ENCODE measurements at regions not wholly inside any gene's neighbourhood (a gene's known extent, or its start where the extent isn't known, plus 50 kb on each side); places are given as distances from the start of the nearest gene placed in this dataset.

DNA sequence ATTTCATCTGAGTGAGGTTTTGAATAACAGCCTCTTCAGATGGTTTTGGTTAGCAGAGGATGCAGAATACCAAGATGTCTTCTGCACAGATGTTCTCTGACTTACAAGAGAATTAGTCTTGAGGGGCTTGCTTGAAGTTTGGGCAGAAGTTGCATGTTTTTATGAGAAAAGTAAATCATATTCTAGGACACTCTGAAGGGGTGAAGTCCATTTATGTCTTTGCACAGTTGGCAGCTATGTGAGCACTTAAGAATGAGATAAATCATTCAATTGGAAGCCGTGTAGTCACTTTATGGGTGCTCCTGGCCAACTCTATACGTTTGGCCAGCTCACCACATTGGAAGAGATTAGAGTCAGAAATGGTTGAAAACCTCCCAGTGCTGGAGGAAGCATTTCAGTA, 252.7 kb upstream of the KCNIP4 start:
- TF ChIP-seq EP300 (IDR thresholded peaks at IDR 0.05; ENCODE audit: borderline replicate concordance), result no peak
- TF ChIP-seq CREB1 (IDR thresholded peaks at IDR 0.05; ENCODE audit: low read depth), result no peak

DNA sequence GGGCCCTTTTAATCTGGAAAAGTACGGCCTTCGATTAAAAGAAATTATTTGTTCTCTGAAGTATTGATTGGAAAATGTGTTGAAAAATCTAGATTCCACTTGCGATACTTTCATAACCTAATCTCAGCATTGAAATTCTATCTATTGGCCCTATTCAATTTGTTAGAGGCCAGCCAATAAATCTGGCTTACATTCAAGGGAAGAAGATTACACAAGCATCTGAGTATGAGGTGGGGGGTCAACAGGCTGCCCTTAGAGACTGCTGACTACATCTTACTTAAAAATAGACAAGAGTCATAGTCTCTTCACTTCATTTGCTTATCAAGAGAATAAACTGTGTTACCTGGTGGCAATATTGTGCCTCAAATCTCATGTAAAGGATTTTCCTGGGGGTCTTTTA, 248.0 kb upstream of the KCNIP4 start:
- TF ChIP-seq FOXM1 (IDR thresholded peaks at IDR 0.05; ENCODE audit: borderline replicate concordance, low read depth), result no peak
- no peak for TF ChIP-seq EGR1 (IDR thresholded peaks at IDR 0.05)
- TF ChIP-seq CREB1 (IDR thresholded peaks at IDR 0.05; ENCODE audit: low read depth), result no peak
- no peak for TF ChIP-seq ZBTB7A (IDR thresholded peaks at IDR 0.05; ENCODE audit: low read depth)
- TF ChIP-seq TAF1 (IDR thresholded peaks at IDR 0.05; ENCODE audit: low read depth), result no peak
- TF ChIP-seq TCF12 (IDR thresholded peaks at IDR 0.05; ENCODE audit: low read depth), result no peak
- no peak for TF ChIP-seq RAD21 (IDR thresholded peaks at IDR 0.05; ENCODE audit: low read depth)
- TF ChIP-seq, protein P1, sequence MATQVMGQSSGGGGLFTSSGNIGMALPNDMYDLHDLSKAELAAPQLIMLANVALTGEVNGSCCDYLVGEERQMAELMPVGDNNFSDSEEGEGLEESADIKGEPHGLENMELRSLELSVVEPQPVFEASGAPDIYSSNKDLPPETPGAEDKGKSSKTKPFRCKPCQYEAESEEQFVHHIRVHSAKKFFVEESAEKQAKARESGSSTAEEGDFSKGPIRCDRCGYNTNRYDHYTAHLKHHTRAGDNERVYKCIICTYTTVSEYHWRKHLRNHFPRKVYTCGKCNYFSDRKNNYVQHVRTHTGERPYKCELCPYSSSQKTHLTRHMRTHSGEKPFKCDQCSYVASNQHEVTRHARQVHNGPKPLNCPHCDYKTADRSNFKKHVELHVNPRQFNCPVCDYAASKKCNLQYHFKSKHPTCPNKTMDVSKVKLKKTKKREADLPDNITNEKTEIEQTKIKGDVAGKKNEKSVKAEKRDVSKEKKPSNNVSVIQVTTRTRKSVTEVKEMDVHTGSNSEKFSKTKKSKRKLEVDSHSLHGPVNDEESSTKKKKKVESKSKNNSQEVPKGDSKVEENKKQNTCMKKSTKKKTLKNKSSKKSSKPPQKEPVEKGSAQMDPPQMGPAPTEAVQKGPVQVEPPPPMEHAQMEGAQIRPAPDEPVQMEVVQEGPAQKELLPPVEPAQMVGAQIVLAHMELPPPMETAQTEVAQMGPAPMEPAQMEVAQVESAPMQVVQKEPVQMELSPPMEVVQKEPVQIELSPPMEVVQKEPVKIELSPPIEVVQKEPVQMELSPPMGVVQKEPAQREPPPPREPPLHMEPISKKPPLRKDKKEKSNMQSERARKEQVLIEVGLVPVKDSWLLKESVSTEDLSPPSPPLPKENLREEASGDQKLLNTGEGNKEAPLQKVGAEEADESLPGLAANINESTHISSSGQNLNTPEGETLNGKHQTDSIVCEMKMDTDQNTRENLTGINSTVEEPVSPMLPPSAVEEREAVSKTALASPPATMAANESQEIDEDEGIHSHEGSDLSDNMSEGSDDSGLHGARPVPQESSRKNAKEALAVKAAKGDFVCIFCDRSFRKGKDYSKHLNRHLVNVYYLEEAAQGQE (IDR thresholded peaks at IDR 0.05; ENCODE audit: low read depth), result no peak
- TF ChIP-seq CEBPB (IDR thresholded peaks at IDR 0.05), result no peak
- TF ChIP-seq, protein P2, sequence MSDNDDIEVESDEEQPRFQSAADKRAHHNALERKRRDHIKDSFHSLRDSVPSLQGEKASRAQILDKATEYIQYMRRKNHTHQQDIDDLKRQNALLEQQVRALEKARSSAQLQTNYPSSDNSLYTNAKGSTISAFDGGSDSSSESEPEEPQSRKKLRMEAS (IDR thresholded peaks at IDR 0.05), result no peak
- TF ChIP-seq, protein P3, sequence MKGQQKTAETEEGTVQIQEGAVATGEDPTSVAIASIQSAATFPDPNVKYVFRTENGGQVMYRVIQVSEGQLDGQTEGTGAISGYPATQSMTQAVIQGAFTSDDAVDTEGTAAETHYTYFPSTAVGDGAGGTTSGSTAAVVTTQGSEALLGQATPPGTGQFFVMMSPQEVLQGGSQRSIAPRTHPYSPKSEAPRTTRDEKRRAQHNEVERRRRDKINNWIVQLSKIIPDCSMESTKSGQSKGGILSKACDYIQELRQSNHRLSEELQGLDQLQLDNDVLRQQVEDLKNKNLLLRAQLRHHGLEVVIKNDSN (IDR thresholded peaks at IDR 0.05), result no peak
- TF ChIP-seq TEAD4 (IDR thresholded peaks at IDR 0.05), result no peak
- no peak for TF ChIP-seq NFIC (IDR thresholded peaks at IDR 0.05)
- no peak for TF ChIP-seq EP300 (IDR thresholded peaks at IDR 0.05; ENCODE audit: borderline replicate concordance)
- TF ChIP-seq YY1 (IDR thresholded peaks at IDR 0.05; ENCODE audit: low read depth), result no peak

DNA sequence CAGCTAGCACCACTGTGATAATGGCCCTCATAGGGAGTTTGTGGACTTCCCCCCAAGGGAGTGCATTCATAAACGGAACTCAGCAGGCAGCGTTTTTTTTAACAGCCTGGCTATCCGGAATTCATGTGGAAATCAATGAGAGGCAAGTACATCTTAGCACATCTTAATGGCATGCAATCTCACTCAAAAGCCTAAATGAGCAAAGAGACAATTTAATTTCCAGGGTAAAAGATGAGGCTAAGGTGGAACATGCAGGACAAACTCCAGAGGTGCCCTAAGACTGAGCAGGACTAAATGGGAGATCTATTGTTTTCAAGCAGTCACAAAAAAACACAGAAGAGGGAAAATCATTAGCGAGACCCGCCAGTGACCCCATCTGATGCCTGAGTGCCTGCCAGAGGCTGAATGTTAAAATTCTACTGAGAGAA, 243.5 kb upstream of the KCNIP4 start:
- no peak for TF ChIP-seq YY1 (IDR thresholded peaks at IDR 0.05; ENCODE audit: low read depth)
- TF ChIP-seq, protein P3 (IDR thresholded peaks at IDR 0.05), result no peak
- TF ChIP-seq EP300 (IDR thresholded peaks at IDR 0.05; ENCODE audit: borderline replicate concordance), result no peak
- no peak for TF ChIP-seq CREB1 (IDR thresholded peaks at IDR 0.05; ENCODE audit: low read depth)
- TF ChIP-seq EGR1 (IDR thresholded peaks at IDR 0.05), result no peak
- TF ChIP-seq NFIC (IDR thresholded peaks at IDR 0.05), result no peak
- no peak for TF ChIP-seq RAD21 (IDR thresholded peaks at IDR 0.05; ENCODE audit: low read depth)

DNA sequence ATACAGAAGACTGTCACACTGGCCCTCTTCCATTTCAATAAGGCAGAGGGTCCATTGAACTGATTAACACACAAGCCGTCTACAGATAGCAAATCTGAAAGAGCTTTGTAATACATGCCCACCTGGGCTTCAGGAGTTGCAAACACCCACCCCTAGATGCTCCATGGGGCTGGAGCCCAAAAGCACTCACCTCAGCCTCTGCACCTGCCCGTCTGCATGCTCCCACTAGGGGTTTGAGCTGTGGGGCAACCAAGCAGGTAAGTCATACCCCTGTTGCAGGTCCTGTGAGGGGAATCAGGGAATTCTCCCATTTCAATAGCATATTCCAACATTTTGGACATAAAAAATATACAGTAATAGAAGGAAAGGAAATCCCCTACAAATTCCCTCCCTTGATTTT, 243.0 kb upstream of the KCNIP4 start:
- TF ChIP-seq CREB1 (IDR thresholded peaks at IDR 0.05; ENCODE audit: low read depth), result no peak
- no peak for TF ChIP-seq EP300 (IDR thresholded peaks at IDR 0.05; ENCODE audit: borderline replicate concordance)
- no peak for TF ChIP-seq CEBPB (IDR thresholded peaks at IDR 0.05)
- TF ChIP-seq, protein P2 (IDR thresholded peaks at IDR 0.05), result no peak
- TF ChIP-seq EGR1 (IDR thresholded peaks at IDR 0.05), result no peak
- no peak for TF ChIP-seq NFIC (IDR thresholded peaks at IDR 0.05)
- no peak for TF ChIP-seq FOXM1 (IDR thresholded peaks at IDR 0.05; ENCODE audit: borderline replicate concordance, low read depth)
- TF ChIP-seq ZBTB7A (IDR thresholded peaks at IDR 0.05; ENCODE audit: low read depth), result no peak
- no peak for TF ChIP-seq YY1 (IDR thresholded peaks at IDR 0.05; ENCODE audit: low read depth)
- TF ChIP-seq, protein P1 (IDR thresholded peaks at IDR 0.05; ENCODE audit: low read depth), result no peak
- TF ChIP-seq, protein P3 (IDR thresholded peaks at IDR 0.05), result no peak
- no peak for TF ChIP-seq RAD21 (IDR thresholded peaks at IDR 0.05; ENCODE audit: low read depth)
- no peak for TF ChIP-seq TAF1 (IDR thresholded peaks at IDR 0.05; ENCODE audit: low read depth)
- TF ChIP-seq TEAD4 (IDR thresholded peaks at IDR 0.05), result no peak
- no peak for TF ChIP-seq TCF12 (IDR thresholded peaks at IDR 0.05; ENCODE audit: low read depth)

DNA sequence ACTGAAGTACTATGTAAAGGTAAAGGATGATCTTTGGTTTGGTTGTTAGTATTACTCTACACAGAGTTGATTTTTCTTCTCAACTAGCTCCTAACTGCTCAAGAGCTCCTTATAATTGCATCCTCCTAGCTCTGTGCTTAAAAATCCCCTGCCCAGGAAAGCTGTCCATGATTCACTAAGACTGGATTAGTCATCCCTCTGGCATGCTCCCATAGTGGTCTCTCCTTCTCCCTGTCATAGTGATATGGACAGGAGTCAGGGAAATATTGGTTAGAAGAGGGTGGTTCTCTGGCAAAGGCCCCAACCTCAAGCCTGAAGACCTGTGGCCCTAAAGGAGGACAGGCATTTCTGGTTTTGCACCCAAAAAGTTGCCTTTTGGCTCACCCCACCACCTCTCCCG, 242.3 kb upstream of the KCNIP4 start:
- TF ChIP-seq ZBTB7A (IDR thresholded peaks at IDR 0.05; ENCODE audit: low read depth), result no peak
- no peak for TF ChIP-seq CREB1 (IDR thresholded peaks at IDR 0.05; ENCODE audit: low read depth)
- TF ChIP-seq EP300 (IDR thresholded peaks at IDR 0.05; ENCODE audit: borderline replicate concordance), result no peak
- TF ChIP-seq TEAD4 (IDR thresholded peaks at IDR 0.05), result no peak

DNA sequence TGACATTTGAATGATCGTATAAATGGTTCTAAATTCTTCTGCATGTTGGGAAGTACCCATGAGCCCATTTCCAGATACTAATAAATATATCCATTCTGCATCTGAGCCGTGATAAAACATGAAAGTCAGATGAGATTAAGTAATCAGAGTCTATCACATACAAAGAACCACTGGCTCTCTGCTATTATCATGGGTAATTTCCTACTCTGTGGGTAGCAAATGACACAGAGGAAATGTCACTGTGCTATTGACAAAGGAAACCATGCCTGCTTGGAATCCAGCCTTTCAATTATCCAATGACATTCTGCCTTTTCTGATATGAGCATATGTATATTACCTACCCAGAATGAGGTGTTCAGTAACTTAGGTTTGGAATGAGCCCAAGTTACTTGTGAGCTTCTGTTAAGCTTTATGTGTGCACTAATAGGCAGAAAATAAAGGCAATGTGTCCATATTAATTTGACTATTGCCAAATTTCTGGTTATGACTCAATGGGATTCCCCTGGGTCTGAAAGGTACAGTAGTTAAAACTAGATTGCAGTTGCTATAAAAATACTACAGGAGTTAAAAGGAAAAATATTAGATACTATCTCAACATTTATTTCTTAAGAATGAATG, 238.7 kb upstream of the KCNIP4 start:
- TF ChIP-seq FOXM1 (IDR thresholded peaks at IDR 0.05; ENCODE audit: borderline replicate concordance, low read depth), result no peak

All from Ishikawa (cell line).